Peyer's patch (tissue), 4 donors: ENCODE measurements at regions not wholly inside any gene's neighbourhood (a gene's known extent, or its start where the extent isn't known, plus 50 kb on each side); places are given as distances from the start of the nearest gene placed in this dataset.

Source experiments
- CTCF ChIP-seq, 6 experiments: fragments of 450-650 bp in 4 of 6; fragments of 200-600 bp in 2 of 6; sonication (generic) in 1 of 6; IDR thresholded peaks; one replicate each; pipeline ENCODE4 v1.5.1; 2017 to 2019; ENCODE audit warnings: antibody characterized with exemption in 6 of 6, mild to moderate bottlenecking in 3 of 6, moderate library complexity in 1 of 6
- POLR2A ChIP-seq, 2 donors: fragments of 450-650 bp; IDR thresholded peaks; one replicate each; pipeline ENCODE4 v1.5.1; 2017; ENCODE audit warnings: antibody characterized with exemption in 2 of 2, mild to moderate bottlenecking in 2 of 2, moderate library complexity in 2 of 2

DNA sequence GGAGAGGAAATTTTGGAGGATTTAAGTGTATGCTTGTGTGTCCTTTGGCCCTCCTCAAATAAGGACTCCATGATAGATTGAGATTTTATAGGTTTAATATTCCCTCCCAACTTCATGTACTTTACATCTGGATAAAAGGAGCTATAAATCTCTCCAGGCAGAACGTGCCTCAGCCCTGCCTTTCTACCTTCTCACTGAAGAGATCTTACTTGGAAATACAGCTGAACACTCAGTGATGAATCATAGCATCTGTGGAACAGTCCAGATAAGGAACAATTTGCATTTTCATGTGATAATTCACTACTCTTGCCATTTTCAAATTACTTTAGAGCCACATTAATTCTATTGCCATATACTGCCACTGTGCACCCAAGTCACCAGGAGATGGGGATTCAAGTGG, 364.6 kb upstream of the PODXL start:
- TF ChIP-seq CTCF (IDR thresholded peaks at IDR 0.05), result no peak
- TF ChIP-seq POLR2A (IDR thresholded peaks at IDR 0.05), result no peak
